ENCODE measurements at regions not wholly inside any gene's neighbourhood (a gene's known extent, or its start where the extent isn't known, plus 50 kb on each side); places are given as distances from the start of the nearest gene placed in this dataset.
"Not testable (repeated sequence)": the region's sequence is repeated elsewhere in the genome, so short reads cannot be mapped to it uniquely, and the experiment has no call there.

GRCh38 chr18:25495606-25496005 is 143.6 kb upstream of the ZNF521 start:
- intact Hi-C loops (cut with DNase I): no loop called here
- Histone ChIP-seq H3K4me3 (no peak overlapping the region), H3K9me3 (no peaks in the 10 kb centered on the region), H3K4me1 (no peaks in the 10 kb centered on the region), H3K27ac (no peak overlapping the region), H3K27me3 (ENCODE audit: insufficient read depth in 3 of 3, low read length in 2 of 3) (no peaks in the 10 kb centered on the region), H3K36me3 (ENCODE audit: insufficient read depth in 1 of 2, low read depth in 1 of 2) (no peaks in the 10 kb centered on the region)
- no peak for TF ChIP-seq CTCF (IDR thresholded peaks at IDR 0.05)
- 60 to 68% (median 68%) methylated on average over 1 of the region's 1 CpG for WGBS, 3 donors
- ATAC-seq: no peak
- no peak for DNase-seq

GRCh38 chr18:25494888-25495287 is 142.9 kb upstream of the ZNF521 start:
- intact Hi-C loops (cut with DNase I): no loop called here
- no peaks in the 10 kb centered on the region for H3K9me3 ChIP-seq
- ATAC-seq (no peak), DNase-seq (no peak)
- H3K4me1 ChIP-seq: no peaks in the 10 kb centered on the region
- WGBS, 3 donors: 83 to 85% (median 83%) methylated on average over 1 of the region's 1 CpG
- no peak overlapping the region for H3K27ac ChIP-seq
- H3K27me3 ChIP-seq (ENCODE audit: insufficient read depth in 3 of 3, low read length in 2 of 3): no peaks in the 10 kb centered on the region
- TF ChIP-seq CTCF (IDR thresholded peaks at IDR 0.05): no peak
- H3K36me3 ChIP-seq (ENCODE audit: insufficient read depth in 1 of 2, low read depth in 1 of 2): no peaks in the 10 kb centered on the region
- no peak overlapping the region for H3K4me3 ChIP-seq

- intact Hi-C loops (cut with DNase I): no loop called here
- Histone ChIP-seq H3K36me3 (ENCODE audit: insufficient read depth in 1 of 2, low read depth in 1 of 2) (no peaks in the 10 kb centered on the region), H3K27ac (no peak overlapping the region), H3K27me3 (ENCODE audit: insufficient read depth in 3 of 3, low read length in 2 of 3) (no peaks in the 10 kb centered on the region), H3K9me3 (no peaks in the 10 kb centered on the region), H3K4me1 (no peaks in the 10 kb centered on the region), H3K4me3 (no peak overlapping the region)
- ATAC-seq: no peak
- TF ChIP-seq CTCF (IDR thresholded peaks at IDR 0.05): no peak
- DNase-seq: no peak
Observed at GRCh38 chr18:25493401-25493800, 141.4 kb upstream of the ZNF521 start.

GRCh38 chr18:25490316-25490715 is 138.3 kb upstream of the ZNF521 start:
- Histone ChIP-seq H3K9me3 (no peaks in the 10 kb centered on the region), H3K27ac (no peak overlapping the region), H3K4me3 (no peak overlapping the region), H3K27me3 (ENCODE audit: insufficient read depth in 3 of 3, low read length in 2 of 3) (no peaks in the 10 kb centered on the region), H3K36me3 (ENCODE audit: insufficient read depth in 1 of 2, low read depth in 1 of 2) (no peaks in the 10 kb centered on the region), H3K4me1 (no peaks in the 10 kb centered on the region)
- ATAC-seq (no peak), DNase-seq (no peak)
- intact Hi-C loops (cut with DNase I): no loop called here
- no peak for TF ChIP-seq CTCF (IDR thresholded peaks at IDR 0.05)
- WGBS, 3 donors: 35 to 63% (median 44%) methylated on average over 4 of the region's 4 CpGs

- Histone ChIP-seq H3K9me3 (no peaks in the 10 kb centered on the region), H3K4me3 (no peak overlapping the region), H3K4me1 (no peaks in the 10 kb centered on the region), H3K27me3 (ENCODE audit: insufficient read depth in 3 of 3, low read length in 2 of 3) (no peaks in the 10 kb centered on the region), H3K27ac (no peak overlapping the region), H3K36me3 (ENCODE audit: insufficient read depth in 1 of 2, low read depth in 1 of 2) (no peaks in the 10 kb centered on the region)
- 77 to 88% (median 86%) methylated on average over 2 of the region's 2 CpGs for WGBS, 3 donors
- ATAC-seq: no peak
- no peak for DNase-seq
- intact Hi-C loops (cut with DNase I): no loop called here
- TF ChIP-seq CTCF (IDR thresholded peaks at IDR 0.05): no peak
Observed at GRCh38 chr18:25473008-25473407, 121.0 kb upstream of the ZNF521 start.

GRCh38 chr18:25470756-25471524 is 119.0 kb upstream of the ZNF521 start:
- H3K36me3 ChIP-seq (ENCODE audit: insufficient read depth in 1 of 2, low read depth in 1 of 2); H3K9me3 ChIP-seq; H3K27ac ChIP-seq; DNase-seq; intact Hi-C loops (cut with DNase I); H3K27me3 ChIP-seq (ENCODE audit: insufficient read depth in 3 of 3, low read length in 2 of 3); H3K4me3 ChIP-seq; ATAC-seq: not testable (repeated sequence)
- peaks cover 15% of the 10 kb centered on the region for H3K4me1 ChIP-seq
- 96 to 97% (median 97%) methylated on average over 7 of the region's 7 CpGs for WGBS, 3 donors
